ENCODE measurements at regions not wholly inside any gene's neighbourhood (a gene's known extent, or its start where the extent isn't known, plus 50 kb on each side); places are given as distances from the start of the nearest gene placed in this dataset.

GRCh38 chr6:167665698-167666330, 160.9 kb upstream of the AFDN start:
- no peak for TF ChIP-seq POLR2A (IDR thresholded peaks at IDR 0.05)
- no peak for TF ChIP-seq CTCF (IDR thresholded peaks at IDR 0.05 in 8 of 11, conservative IDR thresholded peaks at IDR 0.05 in 3 of 11)
